ENCODE measurements at regions not wholly inside any gene's neighbourhood (a gene's known extent, or its start where the extent isn't known, plus 50 kb on each side); places are given as distances from the start of the nearest gene placed in this dataset.

DNA sequence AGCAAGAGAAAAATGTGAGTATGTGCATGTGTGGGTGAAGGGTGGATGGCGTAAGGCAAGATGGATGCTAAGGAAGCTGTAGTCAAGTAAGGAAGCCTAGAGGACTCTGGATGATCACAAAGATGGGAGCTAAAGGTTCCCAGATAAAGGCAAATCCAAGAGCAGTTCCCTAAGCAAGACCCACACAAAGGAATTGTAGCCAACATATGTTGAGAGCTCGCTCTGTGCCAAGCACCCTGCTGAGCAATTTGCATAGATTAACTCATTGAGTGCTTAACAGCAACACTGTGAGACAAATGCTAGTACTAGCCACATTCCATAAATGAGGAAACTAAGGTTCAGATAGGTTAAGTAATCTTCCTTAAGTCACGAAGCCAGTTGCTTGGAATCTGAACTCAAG, 132.6 kb downstream of the C1D start:
- H3K9me1 ChIP-seq (ENCODE audit: control insufficient read depth, extremely low read depth, insufficient read depth, low read length): no peaks in the 10 kb centered on the region
- H3K4me2 ChIP-seq (ENCODE audit: control insufficient read depth, extremely low read depth, insufficient read depth, low read depth, low read length): no peak overlapping the region

DNA sequence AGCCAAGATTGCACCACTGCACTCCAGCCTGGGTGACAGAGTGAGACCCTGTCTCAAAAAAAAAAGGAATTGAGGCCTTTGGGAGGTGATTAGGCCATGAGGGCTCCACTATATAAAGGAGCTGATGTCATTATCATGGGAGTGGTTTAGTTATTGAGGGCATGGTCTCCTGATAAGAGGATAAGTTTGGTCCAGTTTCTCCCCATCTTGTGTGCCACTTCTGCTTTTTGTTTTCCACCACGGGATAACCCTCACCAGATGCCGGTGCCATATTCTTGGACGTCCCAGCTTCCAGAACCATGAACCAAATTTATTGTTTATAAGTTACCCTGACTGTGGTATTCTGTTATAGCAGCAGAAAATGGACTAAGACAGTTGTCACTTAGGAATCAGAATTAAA, 125.8 kb downstream of the C1D start:
- Histone ChIP-seq H3K9me1 (ENCODE audit: control insufficient read depth, extremely low read depth, insufficient read depth, low read length) (no peaks in the 10 kb centered on the region), H3K9me3 (ENCODE audit: control insufficient read depth, low read depth, low read length) (no peaks in the 10 kb centered on the region), H3K27ac (ENCODE audit: control insufficient read depth, insufficient read depth, low read length) (no peak overlapping the region), H3K36me3 (ENCODE audit: control insufficient read depth in 2 of 2, extremely low read depth in 1 of 2, insufficient read depth in 2 of 2, low read length in 2 of 2) (no peaks in the 10 kb centered on the region), H3K4me3 (ENCODE audit: control insufficient read depth in 2 of 3, extremely low read depth in 1 of 3, insufficient read depth in 2 of 3, low read depth in 1 of 3, low read length in 3 of 3) (no peak overlapping the region), H3K4me2 (ENCODE audit: control insufficient read depth, extremely low read depth, insufficient read depth, low read depth, low read length) (no peak overlapping the region), H3K4me1 (ENCODE audit: control insufficient read depth, extremely low read depth, insufficient read depth, low read length) (peaks cover 9% of the 10 kb centered on the region), H3K27me3 (ENCODE audit: control insufficient read depth, extremely low read depth, insufficient read depth, low read length) (no peaks in the 10 kb centered on the region), H3K79me2 (ENCODE audit: control insufficient read depth, insufficient read depth, low read length) (no peaks in the 10 kb centered on the region), H3K9ac (ENCODE audit: control insufficient read depth, extremely low read depth, insufficient read depth, low read length) (no peak overlapping the region), H4K20me1 (ENCODE audit: control insufficient read depth, extremely low read depth, insufficient read depth, low read length) (no peaks in the 10 kb centered on the region), H2AFZ (ENCODE audit: control insufficient read depth, low read length) (no peak overlapping the region)
- FAIRE-seq: no peak
- dilution Hi-C loops (cut with MboI; ENCODE audit: extremely low pct_ligation_motif_present, low sequenced_read_pairs): no loop called here
- DNase-seq (ENCODE audit: low read depth, low spot score): no peak
- TF ChIP-seq, protein P1, sequence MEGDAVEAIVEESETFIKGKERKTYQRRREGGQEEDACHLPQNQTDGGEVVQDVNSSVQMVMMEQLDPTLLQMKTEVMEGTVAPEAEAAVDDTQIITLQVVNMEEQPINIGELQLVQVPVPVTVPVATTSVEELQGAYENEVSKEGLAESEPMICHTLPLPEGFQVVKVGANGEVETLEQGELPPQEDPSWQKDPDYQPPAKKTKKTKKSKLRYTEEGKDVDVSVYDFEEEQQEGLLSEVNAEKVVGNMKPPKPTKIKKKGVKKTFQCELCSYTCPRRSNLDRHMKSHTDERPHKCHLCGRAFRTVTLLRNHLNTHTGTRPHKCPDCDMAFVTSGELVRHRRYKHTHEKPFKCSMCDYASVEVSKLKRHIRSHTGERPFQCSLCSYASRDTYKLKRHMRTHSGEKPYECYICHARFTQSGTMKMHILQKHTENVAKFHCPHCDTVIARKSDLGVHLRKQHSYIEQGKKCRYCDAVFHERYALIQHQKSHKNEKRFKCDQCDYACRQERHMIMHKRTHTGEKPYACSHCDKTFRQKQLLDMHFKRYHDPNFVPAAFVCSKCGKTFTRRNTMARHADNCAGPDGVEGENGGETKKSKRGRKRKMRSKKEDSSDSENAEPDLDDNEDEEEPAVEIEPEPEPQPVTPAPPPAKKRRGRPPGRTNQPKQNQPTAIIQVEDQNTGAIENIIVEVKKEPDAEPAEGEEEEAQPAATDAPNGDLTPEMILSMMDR (optimal IDR thresholded peaks at IDR 0.05 in 1 of 3, IDR thresholded peaks at IDR 0.05 in 1 of 3, conservative IDR thresholded peaks at IDR 0.05 in 1 of 3; ENCODE audit: extremely low read depth in 1 of 3, insufficient read depth in 2 of 3, low read length in 3 of 3): no peak
- no peak for TF ChIP-seq EZH2 (IDR thresholded peaks at IDR 0.05; ENCODE audit: low read length)

More for the DNA sequence above, 132.6 kb downstream of the C1D start:
- no peak overlapping the region for H3K9ac ChIP-seq (ENCODE audit: control insufficient read depth, extremely low read depth, insufficient read depth, low read length)
- no peaks in the 10 kb centered on the region for H3K36me3 ChIP-seq (ENCODE audit: control insufficient read depth in 2 of 2, extremely low read depth in 1 of 2, insufficient read depth in 2 of 2, low read length in 2 of 2)
- dilution Hi-C loops (cut with MboI; ENCODE audit: extremely low pct_ligation_motif_present, low sequenced_read_pairs): no loop called here
- H3K9me3 ChIP-seq (ENCODE audit: control insufficient read depth, low read depth, low read length): no peaks in the 10 kb centered on the region
- H3K4me3 ChIP-seq (ENCODE audit: control insufficient read depth in 2 of 3, extremely low read depth in 1 of 3, insufficient read depth in 2 of 3, low read depth in 1 of 3, low read length in 3 of 3): no peak overlapping the region
- FAIRE-seq (no peak), DNase-seq (ENCODE audit: low read depth, low spot score) (no peak)
- H3K27ac ChIP-seq (ENCODE audit: control insufficient read depth, insufficient read depth, low read length): no peak overlapping the region
- H3K27me3 ChIP-seq (ENCODE audit: control insufficient read depth, extremely low read depth, insufficient read depth, low read length): no peaks in the 10 kb centered on the region
- H2AFZ ChIP-seq (ENCODE audit: control insufficient read depth, low read length): no peak overlapping the region
- H4K20me1 ChIP-seq (ENCODE audit: control insufficient read depth, extremely low read depth, insufficient read depth, low read length): no peaks in the 10 kb centered on the region
- no peaks in the 10 kb centered on the region for H3K4me1 ChIP-seq (ENCODE audit: control insufficient read depth, extremely low read depth, insufficient read depth, low read length)
- no peaks in the 10 kb centered on the region for H3K79me2 ChIP-seq (ENCODE audit: control insufficient read depth, insufficient read depth, low read length)
- TF ChIP-seq EZH2 (IDR thresholded peaks at IDR 0.05; ENCODE audit: low read length): no peak
- TF ChIP-seq, protein P1 (optimal IDR thresholded peaks at IDR 0.05 in 1 of 3, IDR thresholded peaks at IDR 0.05 in 1 of 3, conservative IDR thresholded peaks at IDR 0.05 in 1 of 3; ENCODE audit: extremely low read depth in 1 of 3, insufficient read depth in 2 of 3, low read length in 3 of 3): no peak
